Liver (tissue), 7 donors: ENCODE measurements at regions not wholly inside any gene's neighbourhood (a gene's known extent, or its start where the extent isn't known, plus 50 kb on each side); places are given as distances from the start of the nearest gene placed in this dataset.

Source experiments
- DNase-seq: peaks from one replicate; pipeline ENCODE4 v3.0.0-alpha.2; 2017; ENCODE audit warnings: low spot score
- H3K27ac ChIP-seq, 2 donors: one replicate each; pipeline ENCODE4 v1.7.0; 2013; ENCODE audit warnings: inconsistent platforms in 2 of 2, low read length in 2 of 2, control low read depth in 1 of 2, low read depth in 1 of 2, mild to moderate bottlenecking in 1 of 2
- H3K27me3 ChIP-seq, 4 donors: one replicate each; pipeline versions ENCODE4 v1.6.1 to v1.7.0; 2013; ENCODE audit warnings: low read length in 3 of 4, inconsistent platforms in 1 of 4, mild to moderate bottlenecking in 1 of 4, moderate library complexity in 1 of 4; ENCODE audit not compliant: control insufficient read depth in 4 of 4, insufficient read depth in 4 of 4
- H3K36me3 ChIP-seq, 4 donors: one replicate each; pipeline versions ENCODE4 v1.6.1 to v1.7.0; 2013; ENCODE audit warnings: low read length in 3 of 4, mild to moderate bottlenecking in 3 of 4, low read depth in 1 of 4, moderate library complexity in 1 of 4; ENCODE audit not compliant: control insufficient read depth in 4 of 4, insufficient read depth in 3 of 4
- H3K4me1 ChIP-seq, 4 donors: one replicate each; pipeline versions ENCODE4 v1.6.1 to v1.7.0; 2013; ENCODE audit warnings: low read length in 3 of 4, mild to moderate bottlenecking in 3 of 4, moderate library complexity in 1 of 4; ENCODE audit not compliant: control insufficient read depth in 4 of 4, insufficient read depth in 4 of 4
- H3K4me3 ChIP-seq, 3 donors: one replicate each; pipeline versions ENCODE4 v1.6.1 to v1.7.0; 2013; ENCODE audit warnings: low read length in 3 of 3, control low read depth in 1 of 3, low read depth in 1 of 3, mild to moderate bottlenecking in 1 of 3
- H3K9ac ChIP-seq, 2 donors: one replicate each; pipeline ENCODE4 v1.7.0; 2013; ENCODE audit warnings: low read length in 2 of 2, mild to moderate bottlenecking in 2 of 2, moderate library complexity in 2 of 2, control low read depth in 1 of 2, low read depth in 1 of 2
- H3K9me3 ChIP-seq, 4 donors: one replicate each; pipeline versions ENCODE4 v1.6.1 to v1.7.0; 2013; ENCODE audit warnings: low read length in 3 of 4; ENCODE audit not compliant: control insufficient read depth in 4 of 4
- ATF3 ChIP-seq: IDR thresholded peaks from 2 replicates; pipeline ENCODE4 v1.6.1; 2016; ENCODE audit warnings: antibody characterized with exemption
- CTCF ChIP-seq: fragments of 150-350 bp; IDR thresholded peaks from 2 replicates; pipeline ENCODE4 v1.5.1; 2017; ENCODE audit warnings: improper control_type of control experiment, low read depth, low read length; ENCODE audit not compliant: missing input control
- EGR1 ChIP-seq, 2 donors: IDR thresholded peaks; 2 replicates each; pipeline ENCODE4 v1.6.1; 2016 to 2018; ENCODE audit warnings: antibody characterized with exemption in 2 of 2, low read depth in 2 of 2
- FOXA2 ChIP-seq: IDR thresholded peaks from 2 replicates; pipeline ENCODE4 v1.6.1; 2016; ENCODE audit warnings: antibody characterized with exemption
- GABPA ChIP-seq, 2 donors: IDR thresholded peaks in 1 of 2; conservative IDR thresholded peaks in 1 of 2; 2 replicates each; pipeline ENCODE4 v1.6.1; 2016; ENCODE audit warnings: antibody characterized with exemption in 2 of 2, mild to moderate bottlenecking in 1 of 2, moderate library complexity in 1 of 2
- HNF4A ChIP-seq, 2 donors: conservative IDR thresholded peaks; 2 replicates each; pipeline ENCODE4 v1.6.1; 2016; ENCODE audit warnings: antibody characterized with exemption in 2 of 2, mild to moderate bottlenecking in 2 of 2
- HNF4G ChIP-seq: IDR thresholded peaks from 2 replicates; pipeline ENCODE4 v1.6.1; 2016; ENCODE audit warnings: antibody characterized with exemption
- JUND ChIP-seq, 2 donors: IDR thresholded peaks; 2 replicates each; pipeline ENCODE4 v1.6.1; 2016; ENCODE audit warnings: antibody characterized with exemption in 2 of 2
- NR2F2 ChIP-seq: IDR thresholded peaks from 2 replicates; pipeline ENCODE4 v1.6.1; 2016; ENCODE audit warnings: antibody characterized with exemption
- RAD21 ChIP-seq, 2 donors: IDR thresholded peaks; 2 replicates each; pipeline ENCODE4 v1.6.1; 2016; ENCODE audit warnings: antibody characterized with exemption in 2 of 2, mild to moderate bottlenecking in 2 of 2
- TAF1 ChIP-seq: conservative IDR thresholded peaks from 2 replicates; pipeline ENCODE4 v1.6.1; 2016; ENCODE audit warnings: antibody characterized with exemption, mild to moderate bottlenecking
- ZBTB33 ChIP-seq: IDR thresholded peaks from 2 replicates; pipeline ENCODE4 v1.6.1; 2016; ENCODE audit warnings: antibody characterized with exemption
- TF ChIP-seq, protein P1 (sequence below): IDR thresholded peaks from 2 replicates; pipeline ENCODE4 v1.6.1; 2016; ENCODE audit warnings: antibody characterized with exemption, mild to moderate bottlenecking
- donor health status: healthy.
- donor health status: healthy.
- donor health status: healthy.
- donor health status: healthy.

GRCh38 chr2:147683380-147683779 lies 161.4 kb upstream of the ACVR2A start (continued):
- no peak for TF ChIP-seq ATF3
- no peak for TF ChIP-seq EGR1 (IDR thresholded peaks at IDR 0.05; ENCODE audit: low read depth in 2 of 2)
- TF ChIP-seq CTCF: no peak
- no peak for TF ChIP-seq NR2F2
- no peak for TF ChIP-seq RAD21 (IDR thresholded peaks at IDR 0.05)
- TF ChIP-seq HNF4G: no peak
- no peak for TF ChIP-seq JUND (IDR thresholded peaks at IDR 0.05)
- no peak for TF ChIP-seq HNF4A (conservative IDR thresholded peaks at IDR 0.05)
- no peak for TF ChIP-seq TAF1

DNA sequence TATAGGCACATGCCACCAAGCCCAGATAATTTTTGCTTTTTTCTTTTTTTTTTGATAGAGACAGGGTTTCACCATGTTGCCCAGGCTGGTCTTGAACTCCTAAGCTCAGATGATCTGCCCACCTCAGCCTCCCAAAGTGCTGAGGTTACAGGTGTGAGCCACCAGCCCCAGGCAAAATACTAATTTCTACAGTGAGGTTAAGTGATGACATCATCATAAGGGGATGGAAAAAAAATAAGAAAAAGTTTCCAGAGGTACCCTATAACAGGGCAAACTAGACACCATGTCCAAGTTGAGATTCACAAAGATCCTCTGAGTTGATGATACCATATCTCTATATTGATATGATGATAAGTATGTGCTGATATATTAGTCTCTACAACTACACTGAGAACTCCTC lies 163.7 kb upstream of the ACVR2A start:
- Histone ChIP-seq H3K36me3 (no peaks in the 10 kb centered on the region), H3K4me1 (no peaks in the 10 kb centered on the region), H3K9ac (no peak overlapping the region), H3K9me3 (no peaks in the 10 kb centered on the region), H3K27ac (no peak overlapping the region), H3K27me3 (no peaks in the 10 kb centered on the region), H3K4me3 (no peak overlapping the region)
- no peak for DNase-seq
- TF ChIP-seq HNF4A (conservative IDR thresholded peaks at IDR 0.05) (no peak), TAF1 (no peak), JUND (IDR thresholded peaks at IDR 0.05) (no peak), EGR1 (IDR thresholded peaks at IDR 0.05; ENCODE audit: low read depth in 2 of 2) (no peak), CTCF (no peak), ZBTB33 (no peak), FOXA2 (no peak), ATF3 (no peak), RAD21 (IDR thresholded peaks at IDR 0.05) (no peak), GABPA (IDR thresholded peaks at IDR 0.05 in 1 of 2, conservative IDR thresholded peaks at IDR 0.05 in 1 of 2) (no peak)
- TF ChIP-seq, protein P1, sequence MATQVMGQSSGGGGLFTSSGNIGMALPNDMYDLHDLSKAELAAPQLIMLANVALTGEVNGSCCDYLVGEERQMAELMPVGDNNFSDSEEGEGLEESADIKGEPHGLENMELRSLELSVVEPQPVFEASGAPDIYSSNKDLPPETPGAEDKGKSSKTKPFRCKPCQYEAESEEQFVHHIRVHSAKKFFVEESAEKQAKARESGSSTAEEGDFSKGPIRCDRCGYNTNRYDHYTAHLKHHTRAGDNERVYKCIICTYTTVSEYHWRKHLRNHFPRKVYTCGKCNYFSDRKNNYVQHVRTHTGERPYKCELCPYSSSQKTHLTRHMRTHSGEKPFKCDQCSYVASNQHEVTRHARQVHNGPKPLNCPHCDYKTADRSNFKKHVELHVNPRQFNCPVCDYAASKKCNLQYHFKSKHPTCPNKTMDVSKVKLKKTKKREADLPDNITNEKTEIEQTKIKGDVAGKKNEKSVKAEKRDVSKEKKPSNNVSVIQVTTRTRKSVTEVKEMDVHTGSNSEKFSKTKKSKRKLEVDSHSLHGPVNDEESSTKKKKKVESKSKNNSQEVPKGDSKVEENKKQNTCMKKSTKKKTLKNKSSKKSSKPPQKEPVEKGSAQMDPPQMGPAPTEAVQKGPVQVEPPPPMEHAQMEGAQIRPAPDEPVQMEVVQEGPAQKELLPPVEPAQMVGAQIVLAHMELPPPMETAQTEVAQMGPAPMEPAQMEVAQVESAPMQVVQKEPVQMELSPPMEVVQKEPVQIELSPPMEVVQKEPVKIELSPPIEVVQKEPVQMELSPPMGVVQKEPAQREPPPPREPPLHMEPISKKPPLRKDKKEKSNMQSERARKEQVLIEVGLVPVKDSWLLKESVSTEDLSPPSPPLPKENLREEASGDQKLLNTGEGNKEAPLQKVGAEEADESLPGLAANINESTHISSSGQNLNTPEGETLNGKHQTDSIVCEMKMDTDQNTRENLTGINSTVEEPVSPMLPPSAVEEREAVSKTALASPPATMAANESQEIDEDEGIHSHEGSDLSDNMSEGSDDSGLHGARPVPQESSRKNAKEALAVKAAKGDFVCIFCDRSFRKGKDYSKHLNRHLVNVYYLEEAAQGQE: no peak
